GM19397 (cell line): ENCODE measurements at regions not wholly inside any gene's neighbourhood (a gene's known extent, or its start where the extent isn't known, plus 50 kb on each side); places are given as distances from the start of the nearest gene placed in this dataset.
"Not testable (repeated sequence)": the region's sequence is repeated elsewhere in the genome, so short reads cannot be mapped to it uniquely, and the experiment has no call there.

ENCODE experiments used
- ATAC-seq: cut with Tn5 transposase; IDR thresholded peaks from one replicate; pipeline ENCODE4 v1.9.1; 2021; ENCODE audit warnings: mild to moderate bottlenecking, moderate library complexity; ENCODE audit not compliant: unreplicated experiment

GRCh38 chr1:219071209-219071608 lies 102.5 kb upstream of the LYPLAL1 start:
- no peak for ATAC-seq

DNA sequence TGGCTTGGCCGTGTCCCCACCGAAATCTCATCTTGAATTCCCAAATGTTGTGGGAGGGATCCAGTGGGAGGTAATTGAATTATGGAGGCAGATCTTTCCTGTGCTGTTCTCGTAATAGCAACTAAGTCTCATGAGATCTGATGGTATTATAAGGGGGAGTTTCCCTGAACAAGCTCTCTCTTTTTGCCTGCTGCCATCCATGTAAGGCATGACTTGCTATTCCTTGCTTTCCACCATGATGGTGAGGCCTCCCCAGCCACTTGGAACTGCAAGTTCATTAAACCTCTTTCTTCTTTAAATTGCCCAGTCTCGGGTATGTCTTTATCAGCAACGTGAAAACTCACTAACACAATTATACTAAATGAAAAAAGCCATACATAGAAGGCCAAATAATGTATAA lies 101.3 kb upstream of the LYPLAL1 start:
- no peak for ATAC-seq

DNA sequence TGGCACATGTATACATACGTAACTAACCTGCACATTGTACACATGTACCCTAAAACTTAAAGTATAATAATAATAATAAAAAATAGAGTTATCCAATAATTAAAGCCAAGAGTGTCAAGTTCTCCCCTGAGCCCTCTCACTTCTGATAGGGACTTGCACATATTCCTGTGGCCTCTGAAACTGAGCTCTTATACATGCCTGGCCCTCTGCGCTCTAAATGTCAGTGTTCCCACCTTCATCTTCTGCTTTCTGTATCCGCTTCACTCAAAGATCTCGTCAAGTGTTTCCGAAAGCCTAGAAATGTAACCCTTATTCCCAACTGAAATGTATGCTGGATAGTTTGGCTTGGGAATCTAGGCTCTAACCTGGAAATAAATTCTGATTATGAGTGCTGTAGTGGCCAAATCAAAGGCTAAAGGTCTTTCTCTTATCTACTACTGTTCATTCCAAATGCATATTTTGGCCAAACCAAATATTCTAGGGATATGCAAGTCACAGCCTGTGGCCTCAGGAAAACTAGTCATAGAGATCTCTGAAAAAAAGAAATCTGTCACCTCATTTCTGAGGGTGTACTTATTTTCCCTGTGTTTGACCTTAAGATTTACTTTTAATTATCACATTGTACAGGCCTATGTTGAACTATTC lies 99.5 kb upstream of the LYPLAL1 start:
- no peak for ATAC-seq

DNA sequence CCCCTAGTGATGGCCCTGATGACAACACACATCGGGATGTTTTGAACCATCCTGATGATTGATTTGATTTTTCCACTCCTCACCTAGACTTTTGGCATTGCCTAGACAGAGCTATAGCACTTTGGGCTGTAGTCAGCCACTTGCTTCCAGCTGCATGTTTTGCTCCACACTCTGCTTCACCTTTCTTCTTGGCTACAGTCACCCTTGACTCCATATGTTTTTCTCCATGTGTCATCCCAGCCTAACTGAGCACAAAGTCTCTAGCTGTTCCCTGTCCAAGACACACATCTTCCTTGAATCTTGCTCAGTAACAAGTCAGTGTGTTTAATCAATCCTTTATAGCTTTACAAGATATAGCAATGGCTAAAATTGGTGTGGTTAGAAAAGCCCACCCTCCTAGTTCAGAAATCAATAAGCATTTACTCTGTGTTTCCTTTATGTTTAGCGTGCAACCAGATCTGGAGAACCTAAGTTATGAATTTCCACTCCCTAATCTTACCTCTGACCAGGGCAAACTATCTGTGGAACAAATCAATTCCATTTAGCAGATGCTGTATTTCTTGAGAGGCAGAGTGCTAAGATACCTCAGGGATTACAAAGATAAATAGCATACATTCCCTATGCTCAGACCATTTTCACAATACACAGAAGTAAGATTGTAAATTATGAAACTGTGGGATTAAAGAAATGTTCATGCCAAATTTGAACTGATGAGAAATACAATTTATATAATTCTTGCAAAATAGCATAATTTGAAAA lies 98.4 kb upstream of the LYPLAL1 start:
- ATAC-seq = no peak

GRCh38 chr1:219076326-219076937 lies 97.2 kb upstream of the LYPLAL1 start:
- no peak for ATAC-seq

GRCh38 chr1:219077767-219078166 lies 95.9 kb upstream of the LYPLAL1 start:
- not testable (repeated sequence) for ATAC-seq

GRCh38 chr1:219081943-219082925 lies 91.4 kb upstream of the LYPLAL1 start:
- peak; percentile 76 for ATAC-seq

DNA sequence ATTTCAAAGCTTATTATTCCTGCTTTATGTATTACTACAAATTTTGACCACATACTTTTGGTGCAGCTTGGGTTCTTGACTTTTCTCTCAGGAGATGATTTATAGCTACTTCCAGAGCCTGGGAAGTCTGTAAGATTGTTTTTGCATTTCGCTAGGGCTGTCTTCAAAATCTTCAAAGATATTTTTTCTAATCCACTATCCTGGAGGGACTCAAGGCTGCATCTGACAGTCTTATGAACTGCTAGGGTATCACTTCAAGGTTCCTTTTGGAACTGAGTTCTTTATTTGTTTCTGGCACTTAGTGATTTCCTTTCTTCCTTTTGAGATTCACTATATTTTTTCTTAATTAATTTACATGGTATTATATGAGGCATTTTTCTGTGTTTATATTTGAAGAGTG lies 90.0 kb upstream of the LYPLAL1 start:
- no peak for ATAC-seq

- ATAC-seq = no peak
These were observed 88.6 kb upstream of the LYPLAL1 start for GRCh38 chr1:219085082-219085481.

GRCh38 chr1:219085988-219086387 lies 87.7 kb upstream of the LYPLAL1 start:
- no peak for ATAC-seq

DNA sequence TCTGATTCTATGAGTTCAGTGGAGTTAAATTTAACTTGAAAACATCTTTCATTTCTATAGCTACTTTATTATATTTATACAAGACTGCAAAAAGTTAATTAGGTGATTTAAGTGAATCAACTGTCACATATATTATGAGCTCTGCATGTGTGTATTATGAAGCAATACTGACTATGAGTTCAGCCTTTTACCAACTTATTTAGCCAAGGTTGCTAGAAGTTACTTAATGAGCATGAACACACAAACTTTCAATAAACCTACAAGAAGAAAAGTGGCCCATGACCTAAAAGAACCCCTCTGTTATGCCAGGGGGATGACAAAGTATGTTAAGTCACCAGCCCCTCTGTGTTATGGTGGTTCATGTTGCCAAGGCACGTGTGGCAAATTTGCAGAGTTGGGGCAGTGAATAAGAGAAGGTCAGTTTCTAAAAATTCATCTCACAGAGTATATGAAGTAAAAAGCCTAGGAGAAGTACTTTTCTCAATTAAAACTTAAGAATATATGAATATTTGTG lies 86.7 kb upstream of the LYPLAL1 start:
- ATAC-seq = no peak

DNA sequence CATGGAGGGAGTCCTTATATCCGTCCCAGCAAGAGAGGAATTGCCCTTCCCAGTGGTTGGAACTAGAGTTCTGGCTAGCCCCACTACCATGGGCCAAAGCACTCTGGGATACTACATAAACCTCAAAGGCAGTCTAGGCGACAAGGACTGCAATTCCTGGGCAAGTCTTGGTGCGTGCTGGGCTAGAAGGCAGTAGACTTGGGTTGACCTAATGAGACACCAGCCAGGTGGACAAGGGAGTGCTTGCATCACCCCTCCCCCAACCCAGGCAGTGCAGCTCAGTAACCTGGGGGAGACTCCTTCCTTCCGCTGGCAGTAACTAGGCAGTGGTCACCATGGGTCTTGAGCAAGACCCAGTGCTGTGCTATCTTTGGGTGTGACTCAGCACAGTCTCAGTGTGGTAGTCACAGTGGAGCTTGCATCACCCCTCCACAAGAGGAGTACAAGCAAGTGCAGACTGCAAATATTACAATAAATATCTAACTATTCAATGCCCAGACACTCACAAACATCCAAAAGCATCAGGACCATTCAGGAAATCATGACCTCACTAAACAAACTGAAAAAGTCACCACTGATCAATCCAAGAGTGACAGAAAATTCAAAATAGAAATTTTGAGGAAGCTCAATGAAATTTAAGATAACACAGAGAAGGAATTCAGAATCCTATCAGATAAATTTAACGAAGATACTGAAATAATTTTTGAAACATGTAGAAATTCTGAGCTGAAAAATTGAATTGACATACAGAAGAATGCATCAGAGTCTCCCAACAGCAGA lies 84.7 kb upstream of the LYPLAL1 start:
- ATAC-seq = peak; percentile 89

DNA sequence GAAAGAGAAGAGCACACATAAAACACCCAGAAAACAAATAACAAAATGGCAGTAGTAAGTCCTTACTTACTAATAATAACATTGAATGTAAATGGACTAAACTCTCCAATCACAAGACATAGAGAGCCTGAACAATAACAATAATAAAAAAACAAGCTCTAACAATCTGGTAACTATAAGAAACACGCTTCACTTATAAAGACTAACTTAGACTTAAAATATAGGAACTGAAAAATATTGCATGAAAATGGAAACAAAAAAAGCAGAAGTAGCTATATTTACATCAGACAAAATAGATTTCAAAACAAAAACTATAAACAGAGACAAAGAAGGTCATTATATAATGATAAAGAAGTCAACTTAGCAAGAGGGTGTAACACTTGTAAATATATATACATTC lies 83.1 kb upstream of the LYPLAL1 start:
- ATAC-seq = peak; percentile 57

- ATAC-seq = no peak
These were observed 81.5 kb upstream of the LYPLAL1 start for GRCh38 chr1:219092206-219092605.

DNA sequence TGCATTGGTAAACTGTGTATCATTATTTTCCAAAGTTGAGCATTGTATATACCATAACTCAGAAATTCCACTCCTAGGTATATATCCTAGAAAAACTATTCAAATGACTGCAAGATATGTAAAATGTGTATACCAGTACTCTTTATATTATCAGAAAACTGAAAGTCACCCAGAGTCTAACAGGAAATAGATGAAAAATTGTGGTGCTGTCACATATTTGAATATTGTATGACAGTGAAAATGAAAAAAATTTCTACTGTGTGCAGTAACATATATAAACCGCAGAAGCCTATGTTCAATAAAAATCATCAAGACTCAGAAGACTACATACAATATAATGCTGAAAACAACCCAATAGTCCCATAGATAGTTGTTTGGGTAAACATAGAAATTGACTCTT lies 74.4 kb upstream of the LYPLAL1 start:
- ATAC-seq = no peak

DNA sequence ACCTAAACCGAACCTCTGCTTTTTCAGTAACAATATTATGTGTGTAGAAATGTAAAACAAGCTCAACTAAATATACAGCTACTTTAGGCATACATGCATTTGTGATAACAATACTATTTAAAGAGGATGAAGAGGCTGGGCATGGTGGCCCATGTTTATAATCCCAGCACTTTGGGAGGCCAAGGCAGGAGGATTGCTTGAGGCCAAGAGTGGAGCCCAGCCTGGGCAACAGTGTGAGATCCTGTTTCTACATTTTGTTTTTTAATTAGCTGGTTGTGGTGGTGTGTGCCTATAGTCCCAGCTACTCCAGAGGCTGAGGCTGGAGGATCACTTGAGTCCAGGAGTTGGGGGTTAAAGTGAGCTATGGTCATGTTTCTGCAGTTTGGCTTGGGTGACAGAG lies 73.6 kb upstream of the LYPLAL1 start:
- no peak for ATAC-seq

- not testable (repeated sequence) for ATAC-seq
These were observed 71.2 kb upstream of the LYPLAL1 start for GRCh38 chr1:219102466-219102865.

DNA sequence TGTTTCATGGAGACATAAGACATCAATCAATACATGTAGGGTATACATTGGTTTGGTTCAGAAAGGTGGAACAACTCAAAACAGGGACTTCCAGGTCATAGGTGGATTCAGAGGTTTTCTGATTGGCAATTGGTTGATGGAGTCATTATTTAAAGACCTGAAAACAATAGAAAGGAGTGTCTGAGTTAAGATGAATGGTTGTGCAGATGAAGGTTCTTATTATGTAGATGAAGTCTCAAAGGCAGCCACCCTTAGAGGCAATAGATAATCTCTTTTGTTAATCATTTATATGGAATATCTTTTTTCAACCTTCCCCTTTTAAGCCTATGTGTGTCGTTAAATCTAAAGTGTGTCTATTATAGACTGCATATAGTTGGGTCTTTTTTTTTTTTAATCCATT lies 67.8 kb upstream of the LYPLAL1 start:
- ATAC-seq = no peak

DNA sequence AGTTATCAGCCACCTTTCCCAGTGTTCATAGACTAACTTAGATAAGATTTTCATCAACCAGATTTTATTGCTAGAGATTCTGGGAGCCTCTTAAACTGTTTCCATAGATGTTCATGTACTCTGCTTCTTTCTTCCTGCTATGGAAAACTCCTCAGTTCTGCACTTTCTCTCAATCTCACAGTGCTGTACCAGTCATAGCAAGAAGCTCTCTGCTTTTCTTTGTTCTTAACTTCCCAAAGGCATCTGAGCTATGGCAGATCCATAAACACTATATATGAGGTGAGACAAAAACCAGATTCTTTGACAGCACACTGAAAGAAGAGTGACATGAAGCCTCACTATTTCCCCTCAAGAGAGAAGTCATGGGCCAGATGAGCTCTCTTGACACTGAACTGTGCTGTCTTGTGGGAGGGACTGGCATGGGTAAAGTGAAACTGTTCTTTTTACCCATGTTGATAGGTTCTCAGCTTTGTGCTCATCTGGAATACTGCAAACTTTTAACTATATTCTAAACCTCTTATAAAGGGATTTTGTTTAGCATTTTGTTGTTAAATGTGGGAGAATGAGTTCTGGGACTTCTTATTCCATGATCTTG lies 64.2 kb upstream of the LYPLAL1 start:
- ATAC-seq = peak; percentile 55

DNA sequence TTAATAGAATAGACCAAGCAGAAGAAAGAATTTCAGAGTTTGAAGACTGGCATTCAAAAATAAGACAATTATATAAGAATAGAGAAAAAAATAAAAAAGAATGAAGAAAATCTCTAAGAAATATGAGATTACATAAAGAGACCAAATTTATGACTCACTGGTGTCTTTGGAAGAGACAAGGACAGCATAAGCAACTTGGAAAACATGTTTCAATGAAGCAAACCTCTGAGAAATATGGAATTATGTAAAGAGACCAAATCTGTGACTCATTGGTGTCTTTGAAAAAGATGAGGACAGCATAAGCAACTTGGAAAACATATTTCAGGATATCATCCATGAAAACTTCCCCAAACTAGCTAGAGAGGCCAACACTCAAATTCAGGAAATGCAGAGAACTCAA lies 60.4 kb upstream of the LYPLAL1 start:
- no peak for ATAC-seq
